ENCODE measurements at regions not wholly inside any gene's neighbourhood (a gene's known extent, or its start where the extent isn't known, plus 50 kb on each side); places are given as distances from the start of the nearest gene placed in this dataset.

GRCh38 chr1:29410476-29410875 lies 174.2 kb downstream of the PTPRU start:
- ChIA-PET RAD21 (ENCODE audit: unreplicated experiment) (no interaction called here), CTCF (no interaction called here), SMC1A (ENCODE audit: uncharacterized antibody, unreplicated experiment) (no interaction called here), POLR2A (no interaction called here)
- Histone ChIP-seq H3K9me3 (replicated peaks; ENCODE audit: control insufficient read depth, insufficient read depth, low read length) (no peaks in the 10 kb centered on the region), H3K9ac (ENCODE audit: control insufficient read depth, insufficient read depth, low read length) (no peak overlapping the region), H3K79me2 (ENCODE audit: control insufficient read depth, insufficient read depth, low read length) (no peaks in the 10 kb centered on the region), H3K4me2 (ENCODE audit: control insufficient read depth, insufficient read depth) (no peak overlapping the region), H3K27ac (ENCODE audit: control insufficient read depth, insufficient read depth) (no peak overlapping the region), H2AFZ (ENCODE audit: control insufficient read depth, low read depth, low read length) (no peak overlapping the region), H3K36me3 (ENCODE audit: control insufficient read depth in 2 of 2, insufficient read depth in 2 of 2, low read length in 1 of 2) (no peaks in the 10 kb centered on the region), H3K4me1 (ENCODE audit: control insufficient read depth, insufficient read depth, low read length) (no peaks in the 10 kb centered on the region), H3K4me3 (no peak overlapping the region), H4K20me1 (ENCODE audit: control insufficient read depth, insufficient read depth) (no peaks in the 10 kb centered on the region), H3K27me3 (replicated peaks in 1 of 2; ENCODE audit: control insufficient read depth in 2 of 2, insufficient read depth in 2 of 2, low read length in 1 of 2) (no peaks in the 10 kb centered on the region; a peak in 2 of 4 replicates)
- DNase-seq (ENCODE audit: low read depth, low spot score), result no peak
- 21% methylated on average over 6 of the region's 6 CpGs for WGBS (ENCODE audit: insufficient coverage, insufficient replicate concordance, low lambda C conversion rate, missing lambda C conversion rate)
- intact Hi-C loops (cut with micrococcal nuclease; ENCODE audit: unreplicated experiment), result no loop called here
- no peak for TF ChIP-seq ATF7 (IDR thresholded peaks at IDR 0.05; ENCODE audit: low read depth)
- no peak for TF ChIP-seq IRF3 (IDR thresholded peaks at IDR 0.05)
- TF ChIP-seq FOXK2 (IDR thresholded peaks at IDR 0.05), result no peak
- TF ChIP-seq NFXL1 (IDR thresholded peaks at IDR 0.05; ENCODE audit: borderline replicate concordance), result no peak
- no peak for TF ChIP-seq RCOR1 (conservative IDR thresholded peaks at IDR 0.05; ENCODE audit: low read depth, low read length)
- TF ChIP-seq ZBTB4 (CRISPR knock-in tag; IDR thresholded peaks at IDR 0.05), result no peak
- TF ChIP-seq TAF1 (IDR thresholded peaks at IDR 0.05; ENCODE audit: borderline replicate concordance, low read depth, low read length), result no peak
- TF ChIP-seq ZNF24 (IDR thresholded peaks at IDR 0.05), result no peak
- TF ChIP-seq ZBTB11 (CRISPR knock-in tag; IDR thresholded peaks at IDR 0.05), result no peak
- no peak for TF ChIP-seq MYC (IDR thresholded peaks at IDR 0.05; ENCODE audit: insufficient read depth, insufficient read length, insufficient replicate concordance, low read length, severe bottlenecking)
- no peak for TF ChIP-seq RAD51 (IDR thresholded peaks at IDR 0.05)
- TF ChIP-seq CHD2 (IDR thresholded peaks at IDR 0.05; ENCODE audit: borderline replicate concordance, low read depth, low read length), result no peak
- no peak for TF ChIP-seq SPI1 (IDR thresholded peaks at IDR 0.05; ENCODE audit: borderline replicate concordance, insufficient read depth, low read depth, low read length)
- BruUV-seq (replicated peaks), result no TSS peak
- in situ Hi-C loops (cut with MboI), result no loop called here
- FAIRE-seq, result no peak
- ATAC-seq, result no peak
